Endothelial cell of umbilical vein (primary cell): ENCODE measurements at regions not wholly inside any gene's neighbourhood (a gene's known extent, or its start where the extent isn't known, plus 50 kb on each side); places are given as distances from the start of the nearest gene placed in this dataset.

Experiments
- BruUV-seq: library from RNA; stranded (reverse); fragments of 400-500 nt; replicated peaks from 2 replicates; lab custom pipeline; 2021; lab: Mats Ljungman, UMichigan
- CTCF ChIA-PET: fragments of 300-600, 350-600 bp; sonication (Branson Sonifier 250); formaldehyde crosslinking; loops from one replicate; lab custom pipeline; 2021; ENCODE audit warnings: antibody characterized with exemption, inconsistent platforms; lab: Charles Lee
- POLR2A ChIA-PET: fragments of 300-600, 350-600 bp; sonication (Branson Sonifier 250); formaldehyde crosslinking; loops from one replicate; lab custom pipeline; 2021; ENCODE audit warnings: antibody characterized with exemption, inconsistent platforms; lab: Charles Lee
- DNase-seq: peaks from one replicate; pipeline ENCODE4 v3.0.0-alpha.2; 2011; ENCODE audit warnings: low read depth, low spot score
- FAIRE-seq: peaks from 2 replicates; lab custom pipeline; 2011; peaks lifted over from hg19 to GRCh38; lab: Jason Lieb, UNC
- H2AFZ ChIP-seq: 2 replicates; pipeline ENCODE4 v1.6.0; 2012; ENCODE audit warnings: low read depth, low read length, control low read depth, inconsistent platforms
- H3K27ac ChIP-seq: 2 replicates; pipeline ENCODE4 v1.5.1; 2011; ENCODE audit warnings: low read depth, mild to moderate bottlenecking, control low read depth, low read length, moderate library complexity; ENCODE audit not compliant: insufficient read depth
- H3K27me3 ChIP-seq, 2 experiments: 2 replicates each; pipeline versions ENCODE4 v1.6.0 to v1.6.1; 2011; ENCODE audit warnings: low read length in 2 of 2, mixed read lengths in 1 of 2; ENCODE audit not compliant: control insufficient read depth in 2 of 2, insufficient read depth in 2 of 2
- H3K36me3 ChIP-seq, 2 experiments: 2 replicates in 1 of 2; 3 replicates in 1 of 2; pipeline ENCODE4 v1.5.1; 2011; ENCODE audit warnings: low read length in 2 of 2, mild to moderate bottlenecking in 1 of 2, moderate library complexity in 1 of 2; ENCODE audit not compliant: control insufficient read depth in 2 of 2, insufficient read depth in 2 of 2; ENCODE audit errors: extremely low read depth in 1 of 2
- H3K4me1 ChIP-seq: 3 replicates; pipeline ENCODE4 v1.5.1; 2011; ENCODE audit warnings: mild to moderate bottlenecking, low read length; ENCODE audit not compliant: control insufficient read depth, insufficient read depth; ENCODE audit errors: extremely low read depth
- H3K4me2 ChIP-seq: 2 replicates; pipeline ENCODE4 v1.6.1; 2011; ENCODE audit warnings: low read length, control low read depth, mixed read lengths; ENCODE audit not compliant: insufficient read depth
- H3K4me3 ChIP-seq, 3 experiments: fragments of 200-600 bp in 1 of 3; sonication (generic), shearing (Covaris generic) in 1 of 3; replicated peaks in 1 of 3; 2 replicates each; pipeline ENCODE4 v1.5.1; 2011 to 2016; ENCODE audit warnings: control low read depth in 3 of 3, low read length in 3 of 3, mild to moderate bottlenecking in 2 of 3, inconsistent platforms in 1 of 3, low read depth in 1 of 3, moderate library complexity in 1 of 3; ENCODE audit not compliant: insufficient read depth in 1 of 3
- H3K79me2 ChIP-seq: 2 replicates; pipeline ENCODE4 v1.6.0; 2012; ENCODE audit warnings: low read length, inconsistent platforms; ENCODE audit not compliant: control insufficient read depth, insufficient read depth
- H3K9ac ChIP-seq: replicated peaks from 2 replicates; pipeline ENCODE3; 2011; ENCODE audit warnings: low read length, control low read depth; ENCODE audit not compliant: insufficient read depth; ENCODE audit errors: extremely low read depth
- H3K9me1 ChIP-seq: replicated peaks from 3 replicates; pipeline ENCODE4 v1.6.0; 2011; ENCODE audit warnings: mild to moderate bottlenecking, low read length; ENCODE audit not compliant: control insufficient read depth, insufficient read depth; ENCODE audit errors: extremely low read depth
- H3K9me3 ChIP-seq: replicated peaks from 2 replicates; pipeline ENCODE4 v1.5.1; 2012; ENCODE audit warnings: low read length, inconsistent platforms; ENCODE audit not compliant: control insufficient read depth, insufficient read depth
- H4K20me1 ChIP-seq: replicated peaks from 2 replicates; pipeline ENCODE3; 2011; ENCODE audit warnings: mild to moderate bottlenecking, low read length; ENCODE audit not compliant: control insufficient read depth, insufficient read depth; ENCODE audit errors: extremely low read depth
- EZH2 ChIP-seq: IDR thresholded peaks from 2 replicates; pipeline ENCODE4 v1.6.1; 2012; ENCODE audit warnings: borderline replicate concordance, low read depth, mild to moderate bottlenecking, moderate library complexity, low read length, inconsistent platforms; ENCODE audit not compliant: severe bottlenecking
- FOS ChIP-seq: IDR thresholded peaks from 2 replicates; pipeline ENCODE4 v1.6.1; 2011; ENCODE audit warnings: mild to moderate bottlenecking, low read length, moderate library complexity, borderline replicate concordance; ENCODE audit not compliant: insufficient read depth
- GATA2 ChIP-seq: IDR thresholded peaks from 2 replicates; pipeline ENCODE4 v1.7.0; 2011; ENCODE audit warnings: low read depth, mild to moderate bottlenecking, moderate library complexity, mixed read lengths, low read length; ENCODE audit not compliant: insufficient read length, insufficient read depth
- JUN ChIP-seq: IDR thresholded peaks from 2 replicates; pipeline ENCODE4 v1.6.1; 2011; ENCODE audit warnings: borderline replicate concordance, low read depth; ENCODE audit not compliant: insufficient read length, insufficient read depth
- MYC ChIP-seq: IDR thresholded peaks from one replicate; pipeline ENCODE4 v1.6.1; 2011; ENCODE audit warnings: mild to moderate bottlenecking, low read depth, low read length
- POLR2A ChIP-seq: IDR thresholded peaks from 2 replicates; pipeline ENCODE4 v1.6.1; 2012; ENCODE audit warnings: low read depth, mild to moderate bottlenecking, control low read depth, low read length
- POLR2AphosphoS5 ChIP-seq: IDR thresholded peaks from 2 replicates; pipeline ENCODE4 v1.6.1; 2012; ENCODE audit warnings: low read depth, mild to moderate bottlenecking, control low read depth, low read length, moderate library complexity; ENCODE audit not compliant: insufficient read depth
- dilution Hi-C: fragments of 300-500 bp; cut with MboI; formaldehyde crosslinking; loops from one replicate; pipeline ENCODE4 v1.15.0; 2019; ENCODE audit warnings: low sequenced_read_pairs; ENCODE audit not compliant: extremely low pct_ligation_motif_present
- intact Hi-C: fragments of 100-400 bp; cut with micrococcal nuclease; formaldehyde crosslinking; loops from one replicate; pipeline ENCODE4 v1.10.0; 2022
- TF ChIP-seq, protein P1 (sequence below), 2 donors: IDR thresholded peaks; 1 replicate in 1 of 2; 2 replicates in 1 of 2; pipeline ENCODE4 v1.5.1; 2011; ENCODE audit warnings: low read length in 2 of 2, mild to moderate bottlenecking in 2 of 2, moderate library complexity in 2 of 2, control low read depth in 1 of 2, inconsistent platforms in 1 of 2, low read depth in 1 of 2; ENCODE audit not compliant: insufficient read depth in 1 of 2; ENCODE audit errors: extremely low read depth in 1 of 2
- TF ChIP-seq, protein P2 (sequence below): IDR thresholded peaks from 2 replicates; pipeline ENCODE4 v1.6.1; 2011; ENCODE audit not compliant: insufficient read depth, insufficient read length

DNA sequence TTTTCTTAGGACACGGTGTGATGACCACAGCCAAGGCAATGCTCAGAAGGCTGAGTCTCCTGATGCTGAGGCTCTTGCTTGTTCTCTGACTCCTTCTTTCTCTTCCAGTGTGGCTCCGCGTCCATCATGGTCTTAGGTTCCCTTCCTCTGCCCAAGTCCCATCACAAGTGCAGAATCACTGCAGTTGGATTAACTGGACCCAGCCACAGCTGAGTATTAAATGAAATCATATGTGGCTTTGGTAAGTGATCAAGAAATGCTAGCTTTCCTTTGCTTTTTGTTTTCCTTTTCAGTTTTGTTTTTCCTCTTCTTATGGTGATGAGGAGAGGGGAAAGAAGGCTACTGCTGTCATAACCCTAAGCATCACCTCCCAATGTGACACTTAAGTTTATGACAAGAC is 375.8 kb downstream of the INSIG2 start:
- Histone ChIP-seq H3K4me3 (no peak overlapping the region), H4K20me1 (no peaks in the 10 kb centered on the region), H3K9me1 (no peaks in the 10 kb centered on the region), H2AFZ (no peak overlapping the region), H3K9ac (no peak overlapping the region), H3K4me1 (no peaks in the 10 kb centered on the region), H3K79me2 (no peaks in the 10 kb centered on the region), H3K4me2 (no peak overlapping the region), H3K9me3 (no peaks in the 10 kb centered on the region), H3K27ac (no peak overlapping the region), H3K36me3 (no peaks in the 10 kb centered on the region), H3K27me3 (no peaks in the 10 kb centered on the region)
- FAIRE-seq (no peak), DNase-seq (no peak)
- POLR2A ChIA-PET = no interaction called here
- intact Hi-C loops (no loop called here), dilution Hi-C loops (no loop called here)
- CTCF ChIA-PET = no interaction called here
- no TSS peak for BruUV-seq
- TF ChIP-seq GATA2 = no peak
- TF ChIP-seq, protein P1, sequence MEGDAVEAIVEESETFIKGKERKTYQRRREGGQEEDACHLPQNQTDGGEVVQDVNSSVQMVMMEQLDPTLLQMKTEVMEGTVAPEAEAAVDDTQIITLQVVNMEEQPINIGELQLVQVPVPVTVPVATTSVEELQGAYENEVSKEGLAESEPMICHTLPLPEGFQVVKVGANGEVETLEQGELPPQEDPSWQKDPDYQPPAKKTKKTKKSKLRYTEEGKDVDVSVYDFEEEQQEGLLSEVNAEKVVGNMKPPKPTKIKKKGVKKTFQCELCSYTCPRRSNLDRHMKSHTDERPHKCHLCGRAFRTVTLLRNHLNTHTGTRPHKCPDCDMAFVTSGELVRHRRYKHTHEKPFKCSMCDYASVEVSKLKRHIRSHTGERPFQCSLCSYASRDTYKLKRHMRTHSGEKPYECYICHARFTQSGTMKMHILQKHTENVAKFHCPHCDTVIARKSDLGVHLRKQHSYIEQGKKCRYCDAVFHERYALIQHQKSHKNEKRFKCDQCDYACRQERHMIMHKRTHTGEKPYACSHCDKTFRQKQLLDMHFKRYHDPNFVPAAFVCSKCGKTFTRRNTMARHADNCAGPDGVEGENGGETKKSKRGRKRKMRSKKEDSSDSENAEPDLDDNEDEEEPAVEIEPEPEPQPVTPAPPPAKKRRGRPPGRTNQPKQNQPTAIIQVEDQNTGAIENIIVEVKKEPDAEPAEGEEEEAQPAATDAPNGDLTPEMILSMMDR (IDR thresholded peaks at IDR 0.05; ENCODE audit: extremely low read depth in 1 of 2, insufficient read depth in 1 of 2, low read depth in 1 of 2, low read length in 2 of 2) = no peak
- no peak for TF ChIP-seq POLR2AphosphoS5
- no peak for TF ChIP-seq EZH2
- TF ChIP-seq FOS = no peak
- TF ChIP-seq JUN = no peak
- TF ChIP-seq, protein P2, sequence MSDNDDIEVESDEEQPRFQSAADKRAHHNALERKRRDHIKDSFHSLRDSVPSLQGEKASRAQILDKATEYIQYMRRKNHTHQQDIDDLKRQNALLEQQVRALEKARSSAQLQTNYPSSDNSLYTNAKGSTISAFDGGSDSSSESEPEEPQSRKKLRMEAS = no peak
- TF ChIP-seq POLR2A = no peak
- no peak for TF ChIP-seq MYC
